ENCODE measurements at regions not wholly inside any gene's neighbourhood (a gene's known extent, or its start where the extent isn't known, plus 50 kb on each side); places are given as distances from the start of the nearest gene placed in this dataset.

- DNase-seq (ENCODE audit: low read depth), result no peak
These were observed 52.5 kb upstream of the CLDN10 start for GRCh38 chr13:95499811-95500712.

DNA sequence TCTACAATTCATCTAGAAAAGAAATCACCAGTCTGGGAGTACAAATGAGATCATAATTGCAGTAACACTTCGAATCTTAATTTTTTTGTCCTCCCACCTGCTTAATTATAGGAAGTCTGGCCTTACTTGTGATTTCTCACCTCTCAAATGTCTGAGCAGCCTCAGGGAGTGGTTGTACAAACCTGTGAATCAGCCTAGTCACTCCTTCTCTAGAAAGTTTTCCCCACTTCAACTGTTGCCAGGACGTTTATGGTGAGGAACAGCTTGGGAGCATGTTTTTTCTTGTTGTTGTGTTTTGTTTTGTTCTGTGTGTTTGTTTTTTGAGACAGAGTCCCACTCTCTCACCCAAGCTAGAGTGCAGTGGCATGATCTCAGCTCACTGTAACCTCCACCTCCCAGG lies 50.3 kb upstream of the CLDN10 start:
- no peak for DNase-seq (ENCODE audit: low read depth)
